HG03442 (cell line): ENCODE measurements at regions not wholly inside any gene's neighbourhood (a gene's known extent, or its start where the extent isn't known, plus 50 kb on each side); places are given as distances from the start of the nearest gene placed in this dataset.

Experiments used
- ATAC-seq: cut with Tn5 transposase; IDR thresholded peaks from one replicate; pipeline ENCODE4 v1.9.1; 2021; ENCODE audit warnings: mild to moderate bottlenecking, moderate library complexity; ENCODE audit not compliant: unreplicated experiment

DNA sequence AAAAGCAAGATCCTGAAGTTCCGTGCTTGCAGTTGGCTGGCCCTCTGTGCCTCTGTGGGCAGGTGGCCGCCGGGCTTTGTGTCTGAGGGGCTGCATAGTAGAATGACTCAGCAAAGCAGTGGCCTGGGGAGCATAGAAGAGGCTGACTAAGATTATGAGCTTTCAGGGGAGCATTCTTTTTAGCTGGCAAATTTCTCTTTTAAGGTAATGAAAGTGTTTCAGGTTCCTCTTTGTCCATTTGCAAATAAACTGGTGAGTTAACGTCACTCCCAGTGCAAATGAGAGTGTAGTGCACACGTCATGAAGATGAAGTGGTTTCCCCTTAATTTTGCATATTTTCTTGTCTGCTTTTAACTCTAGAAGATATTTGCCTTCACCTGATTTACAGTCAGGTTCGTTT, 98.6 kb downstream of the BCL2L11 start:
- peak; percentile 86 for ATAC-seq

GRCh38 chr2:111219734-111220505, 99.2 kb downstream of the BCL2L11 start:
- no peak for ATAC-seq

DNA sequence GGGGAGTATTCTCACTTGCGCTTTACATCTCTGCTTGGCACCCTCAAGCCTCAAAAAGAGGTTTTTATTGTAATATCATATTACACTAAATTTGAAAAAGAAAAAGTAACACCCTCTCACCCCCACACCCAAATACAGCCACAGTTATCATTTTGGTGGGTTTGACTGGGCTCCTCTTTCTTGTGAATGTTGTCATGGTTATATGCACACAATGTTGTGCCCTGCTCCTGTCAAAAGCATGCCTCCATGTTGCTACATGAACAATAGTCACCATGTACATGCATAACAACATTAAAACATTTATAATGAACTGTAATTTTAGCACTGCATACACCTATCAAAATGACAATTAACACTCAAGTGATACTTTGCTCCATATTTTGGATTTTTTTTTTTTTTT, 100.2 kb downstream of the BCL2L11 start:
- no peak for ATAC-seq

DNA sequence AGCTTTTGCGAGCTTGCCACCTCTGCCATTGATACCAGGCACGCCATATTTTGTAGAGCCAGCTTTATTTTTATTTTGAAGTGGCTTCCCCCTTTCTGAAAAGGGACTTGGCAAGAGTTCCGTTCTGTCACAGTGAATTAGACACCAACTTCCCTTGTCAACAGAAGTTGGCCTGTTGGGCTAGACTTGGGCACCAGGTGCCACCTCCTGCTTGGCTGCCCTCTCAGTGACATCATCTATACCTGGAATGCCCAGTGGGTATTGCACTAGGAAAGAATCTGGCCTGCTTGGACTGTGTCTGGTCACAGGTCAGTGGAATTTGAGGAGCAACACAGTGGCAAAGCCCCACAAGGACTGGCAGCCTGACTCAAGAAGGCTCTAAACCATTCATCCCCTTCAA, 101.0 kb downstream of the BCL2L11 start:
- no peak for ATAC-seq

GRCh38 chr2:111222204-111222866, 101.6 kb downstream of the BCL2L11 start:
- ATAC-seq: no peak

GRCh38 chr2:111225856-111226255, 105.1 kb downstream of the BCL2L11 start:
- no peak for ATAC-seq

DNA sequence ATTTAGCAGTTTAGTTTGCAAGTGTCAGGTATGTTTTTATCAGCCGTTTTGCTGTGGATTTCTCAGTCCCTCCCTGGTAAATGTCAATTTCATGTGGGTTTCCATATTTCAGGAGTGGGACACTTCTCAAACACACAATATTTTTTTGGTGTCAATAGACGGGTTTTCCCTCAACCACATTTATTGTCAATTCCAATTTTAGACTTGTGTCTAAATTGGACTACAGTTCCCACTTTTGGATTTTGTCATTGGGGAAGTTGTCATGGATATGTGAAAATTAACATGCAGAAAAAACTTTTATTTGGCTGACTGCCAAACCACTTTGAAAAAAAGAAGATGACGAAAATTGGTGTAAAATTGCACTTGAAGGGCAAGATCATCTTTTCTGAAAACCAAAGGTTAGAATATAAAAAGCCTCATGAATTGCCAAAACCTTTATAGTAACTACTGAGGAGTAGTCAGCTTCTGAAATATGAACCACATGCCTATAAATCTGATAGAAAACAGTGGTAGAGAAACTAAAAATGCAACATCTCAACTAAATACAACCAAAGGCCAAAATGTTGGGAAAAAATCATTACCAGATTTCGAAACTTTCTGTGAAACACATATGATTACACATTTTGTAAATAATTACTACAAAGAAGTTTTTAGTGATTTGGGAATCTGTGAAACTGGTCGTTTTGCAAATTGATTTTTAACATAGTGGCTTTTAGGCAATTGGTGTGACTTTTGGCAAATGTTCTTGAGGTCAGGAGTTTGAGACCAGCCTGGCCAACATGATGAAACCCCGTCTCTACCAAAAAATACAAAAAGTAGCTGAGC, 106.4 kb downstream of the BCL2L11 start:
- ATAC-seq: no peak

GRCh38 chr2:111227716-111228141, 107.0 kb downstream of the BCL2L11 start:
- no peak for ATAC-seq

- ATAC-seq: no peak
Measured at GRCh38 chr2:111231532-111232252, 111.0 kb downstream of the BCL2L11 start.

GRCh38 chr2:111235192-111236015, 114.7 kb downstream of the BCL2L11 start:
- no peak for ATAC-seq

DNA sequence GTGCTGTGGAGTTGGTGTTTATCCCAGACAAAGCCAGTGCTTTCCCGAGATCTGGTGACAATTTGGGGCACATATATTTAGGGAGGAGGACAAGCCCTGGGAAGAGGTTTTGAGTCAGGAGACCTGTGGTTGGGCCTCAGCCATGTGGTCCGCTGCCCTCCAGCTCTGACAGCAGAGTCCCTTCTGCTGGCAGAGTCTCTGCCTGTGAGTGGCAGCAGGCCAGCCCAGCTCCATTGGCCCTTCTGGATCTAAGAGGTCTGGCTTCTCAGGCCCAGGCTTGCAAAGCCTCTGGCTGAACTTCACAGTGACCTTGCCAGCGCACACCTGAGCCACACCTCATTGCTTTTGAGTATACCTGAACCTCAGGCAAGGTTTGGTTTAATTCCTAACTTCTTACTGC, 115.3 kb downstream of the BCL2L11 start:
- ATAC-seq: no peak

GRCh38 chr2:111238296-111238695, 117.6 kb downstream of the BCL2L11 start:
- no peak for ATAC-seq

DNA sequence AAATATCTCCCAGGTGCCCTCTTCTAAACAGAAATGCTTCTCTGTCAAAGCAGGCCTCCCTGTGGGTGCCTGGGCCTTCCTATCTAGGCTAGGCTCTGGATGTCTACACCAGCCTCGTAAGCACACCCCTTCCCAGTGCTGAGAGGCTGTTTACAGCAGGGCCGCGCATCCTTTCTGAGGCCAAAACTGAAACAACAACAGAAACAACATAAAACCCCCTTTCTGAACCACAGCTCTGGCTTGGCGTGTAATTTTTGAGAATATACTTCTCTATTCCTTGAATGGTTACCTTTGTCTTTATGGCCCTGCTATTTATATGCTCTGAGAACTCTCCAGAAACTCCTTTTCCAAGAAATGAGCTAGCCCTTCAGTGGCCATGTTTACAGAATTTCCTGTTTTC, 118.4 kb downstream of the BCL2L11 start:
- peak; percentile 91 for ATAC-seq

DNA sequence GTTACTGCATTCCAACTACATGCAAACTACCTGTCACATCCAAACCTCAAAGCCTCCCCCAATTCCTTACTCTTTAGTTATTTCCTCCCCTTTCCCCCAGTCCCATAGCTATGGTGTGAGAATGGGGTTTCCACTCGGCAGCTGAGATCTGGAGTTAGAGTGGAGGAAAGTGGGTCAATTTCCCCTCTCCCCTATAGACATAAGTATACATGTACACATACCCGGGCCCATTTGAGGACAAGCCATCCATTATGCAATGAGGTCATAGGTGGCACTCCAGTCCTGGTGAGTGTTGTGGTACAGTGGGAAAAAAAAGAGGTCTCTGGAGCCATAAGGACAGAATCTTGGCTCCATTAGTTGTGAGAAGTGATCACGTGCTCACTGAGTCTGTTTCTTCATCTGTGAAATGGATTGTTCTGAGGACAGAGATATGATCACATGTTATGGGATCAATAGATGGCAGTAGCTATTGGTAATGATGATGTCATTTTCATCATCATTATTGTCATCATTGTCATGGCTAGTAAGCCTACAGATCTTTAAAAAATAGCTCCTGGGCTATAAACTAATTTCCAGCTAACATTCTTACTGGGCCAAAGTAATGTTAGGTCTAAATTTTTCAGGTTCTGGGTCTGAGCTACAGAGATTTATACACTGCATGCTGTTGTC, 119.0 kb downstream of the BCL2L11 start:
- ATAC-seq: no peak

- no peak for ATAC-seq
Measured at GRCh38 chr2:111243295-111243694, 122.6 kb downstream of the BCL2L11 start.

GRCh38 chr2:111244864-111245263, 124.2 kb downstream of the BCL2L11 start:
- ATAC-seq: no peak

- ATAC-seq: no peak
Measured at GRCh38 chr2:111246620-111247061, 125.9 kb downstream of the BCL2L11 start.

DNA sequence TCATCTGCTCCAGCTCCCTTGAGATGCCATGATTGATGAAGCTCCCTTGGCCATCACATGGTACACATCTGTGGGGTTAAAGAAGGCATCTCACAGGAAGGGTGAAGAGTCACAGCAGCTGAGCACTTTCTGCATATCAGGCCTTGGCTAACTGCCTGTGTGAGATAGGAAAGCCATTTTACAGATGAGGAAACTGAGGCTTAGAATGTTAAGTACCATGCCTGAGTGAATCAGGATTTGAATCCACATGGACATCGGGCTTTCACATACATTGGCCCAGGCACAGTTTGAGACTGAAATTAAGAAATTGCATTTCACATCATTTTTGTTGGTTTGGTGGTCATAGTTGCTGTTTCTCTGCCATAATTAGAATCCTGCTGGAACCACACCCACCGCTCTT, 126.8 kb downstream of the BCL2L11 start:
- no peak for ATAC-seq

- ATAC-seq: no peak
Measured at GRCh38 chr2:111249806-111250205, 129.1 kb downstream of the BCL2L11 start.
